Ovary (tissue), 3 donors: ENCODE measurements at regions not wholly inside any gene's neighbourhood (a gene's known extent, or its start where the extent isn't known, plus 50 kb on each side); places are given as distances from the start of the nearest gene placed in this dataset.
"Not testable (repeated sequence)": the region's sequence is repeated elsewhere in the genome, so short reads cannot be mapped to it uniquely, and the experiment has no call there.

Experiments
- POLR2A ChIP-seq: fragments of 450-650 bp; IDR thresholded peaks from one replicate; pipeline ENCODE4 v1.6.1; 2017; ENCODE audit warnings: antibody characterized with exemption, mild to moderate bottlenecking, moderate library complexity
- TF ChIP-seq, protein P1 (sequence below), 3 donors: fragments of 450-650 bp in 2 of 3; fragments of 200-600 bp in 1 of 3; IDR thresholded peaks; one replicate each; pipeline versions ENCODE4 v1.5.1 to v1.8.0; 2016 to 2022; ENCODE audit warnings: antibody characterized with exemption in 3 of 3, mild to moderate bottlenecking in 1 of 3
- donor health status: DM: no; HTN: no; CAD: no.

DNA sequence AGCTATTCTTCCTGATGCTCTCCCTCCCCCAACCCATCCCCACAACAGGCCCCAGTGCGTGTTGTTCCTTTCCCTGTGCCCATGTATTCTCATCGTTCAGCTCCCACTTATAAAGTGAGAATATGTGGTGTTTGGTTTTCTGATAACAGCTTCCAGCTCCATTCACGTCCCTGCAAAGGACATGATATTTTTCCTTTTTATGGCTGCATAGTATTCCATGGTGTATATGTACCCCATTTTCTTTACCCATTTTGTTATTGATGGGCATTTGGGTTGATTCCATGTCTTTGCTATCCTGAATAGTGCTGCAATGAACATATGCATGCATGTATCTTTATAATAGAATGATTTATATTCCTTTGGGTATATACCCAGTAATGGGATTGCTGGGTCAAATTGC lies 186.3 kb downstream of the ALDH8A1 start:
- TF ChIP-seq, protein P1, sequence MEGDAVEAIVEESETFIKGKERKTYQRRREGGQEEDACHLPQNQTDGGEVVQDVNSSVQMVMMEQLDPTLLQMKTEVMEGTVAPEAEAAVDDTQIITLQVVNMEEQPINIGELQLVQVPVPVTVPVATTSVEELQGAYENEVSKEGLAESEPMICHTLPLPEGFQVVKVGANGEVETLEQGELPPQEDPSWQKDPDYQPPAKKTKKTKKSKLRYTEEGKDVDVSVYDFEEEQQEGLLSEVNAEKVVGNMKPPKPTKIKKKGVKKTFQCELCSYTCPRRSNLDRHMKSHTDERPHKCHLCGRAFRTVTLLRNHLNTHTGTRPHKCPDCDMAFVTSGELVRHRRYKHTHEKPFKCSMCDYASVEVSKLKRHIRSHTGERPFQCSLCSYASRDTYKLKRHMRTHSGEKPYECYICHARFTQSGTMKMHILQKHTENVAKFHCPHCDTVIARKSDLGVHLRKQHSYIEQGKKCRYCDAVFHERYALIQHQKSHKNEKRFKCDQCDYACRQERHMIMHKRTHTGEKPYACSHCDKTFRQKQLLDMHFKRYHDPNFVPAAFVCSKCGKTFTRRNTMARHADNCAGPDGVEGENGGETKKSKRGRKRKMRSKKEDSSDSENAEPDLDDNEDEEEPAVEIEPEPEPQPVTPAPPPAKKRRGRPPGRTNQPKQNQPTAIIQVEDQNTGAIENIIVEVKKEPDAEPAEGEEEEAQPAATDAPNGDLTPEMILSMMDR (IDR thresholded peaks at IDR 0.05): not testable (repeated sequence)
- TF ChIP-seq POLR2A: not testable (repeated sequence)
